Superior temporal gyrus (tissue), 1 donor: ENCODE measurements at regions not wholly inside any gene's neighbourhood (a gene's known extent, or its start where the extent isn't known, plus 50 kb on each side); places are given as distances from the start of the nearest gene placed in this dataset.

Experiments
- DNase-seq: peaks from one replicate; pipeline ENCODE4 v3.0.0-alpha.2; 2016; ENCODE audit errors: extremely low spot score

DNA sequence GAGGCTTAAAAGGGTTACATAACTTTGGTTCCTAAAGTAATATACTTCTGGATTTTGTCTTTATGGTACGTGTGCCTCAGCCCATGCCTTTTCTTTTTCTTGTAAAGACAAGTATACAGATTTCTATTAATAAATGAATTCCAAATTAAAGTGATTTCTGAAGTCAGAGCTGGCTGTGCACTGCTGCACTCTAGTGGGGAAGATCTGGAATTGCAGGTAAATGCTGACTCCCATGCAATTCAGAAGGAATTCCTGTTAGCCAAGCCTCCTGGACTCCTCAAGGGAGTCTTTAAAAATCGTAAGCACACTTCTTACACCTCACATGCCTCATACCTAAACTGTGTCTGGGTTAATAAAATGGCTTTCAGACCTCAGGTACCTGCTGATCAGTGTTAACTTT lies 118.4 kb upstream of the SLC7A1 start:
- no peak for DNase-seq

DNA sequence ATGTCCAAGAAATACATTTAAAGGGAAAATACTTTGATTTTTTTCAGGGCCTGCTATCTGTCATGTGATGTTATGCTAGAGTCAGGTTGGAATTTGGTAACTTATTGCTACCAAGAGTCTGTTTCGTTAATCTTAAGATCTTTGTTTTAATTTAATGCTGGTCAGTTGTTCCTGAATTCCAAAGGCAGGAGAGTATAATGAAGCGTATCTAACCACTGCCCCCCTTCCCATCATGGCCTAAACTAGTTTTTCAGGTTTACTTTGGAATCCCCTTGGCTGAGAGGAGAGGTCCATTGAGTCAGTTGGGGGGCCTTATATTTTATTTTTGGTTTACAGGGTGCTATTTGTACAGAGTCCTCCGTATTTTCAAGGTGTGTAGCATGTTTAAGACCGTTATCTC lies 116.3 kb upstream of the SLC7A1 start:
- DNase-seq = no peak

DNA sequence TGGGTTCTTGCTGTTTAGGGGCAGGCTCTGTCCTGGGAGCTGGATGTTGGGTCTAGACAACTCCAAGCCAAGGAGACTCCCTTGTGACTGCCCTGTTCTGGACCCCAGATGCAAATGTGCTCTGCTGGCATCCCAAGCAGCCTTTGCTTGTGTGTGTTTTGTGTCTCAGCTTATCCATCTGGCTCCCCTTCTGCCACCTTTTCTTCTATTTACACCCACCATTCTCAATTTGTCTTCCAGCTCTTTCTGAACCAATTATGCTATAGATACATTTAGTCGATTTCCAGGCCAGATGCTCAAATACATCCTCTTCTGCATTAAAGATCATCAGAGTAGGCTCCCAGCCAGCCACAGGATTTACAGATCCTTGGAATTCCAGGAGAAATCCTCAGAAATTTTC lies 115.0 kb upstream of the SLC7A1 start:
- no peak for DNase-seq

DNA sequence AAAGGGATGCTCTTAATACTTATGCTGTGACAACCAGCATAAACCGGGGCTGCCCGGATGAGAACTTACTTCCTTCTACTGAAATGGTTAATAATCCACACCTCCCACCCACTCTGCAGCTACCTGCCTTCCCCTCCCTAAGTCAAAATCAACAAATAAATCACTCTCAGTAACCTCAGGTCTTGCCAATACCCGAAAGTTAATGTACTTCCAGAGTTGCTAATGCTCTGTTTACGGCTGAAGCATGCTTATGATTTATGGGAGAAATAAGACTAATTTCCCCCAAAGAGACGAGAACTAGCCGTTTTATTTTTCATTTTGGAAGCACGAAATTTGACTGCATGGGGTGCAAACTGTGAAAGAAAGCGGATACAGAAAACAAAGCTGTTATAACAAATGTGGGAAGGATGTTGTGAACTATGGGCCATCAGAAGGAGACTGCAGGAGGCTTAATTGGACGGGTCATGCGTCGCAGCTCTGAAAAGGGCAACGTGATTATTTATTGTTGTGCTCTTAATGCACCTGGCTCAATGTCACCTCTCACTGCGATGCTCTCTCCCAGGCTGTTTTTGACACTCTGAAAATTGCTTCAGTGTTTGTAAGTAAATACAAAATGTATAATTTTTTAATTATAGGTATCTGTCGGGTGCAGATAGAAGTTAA lies 114.0 kb upstream of the SLC7A1 start:
- DNase-seq = no peak

DNA sequence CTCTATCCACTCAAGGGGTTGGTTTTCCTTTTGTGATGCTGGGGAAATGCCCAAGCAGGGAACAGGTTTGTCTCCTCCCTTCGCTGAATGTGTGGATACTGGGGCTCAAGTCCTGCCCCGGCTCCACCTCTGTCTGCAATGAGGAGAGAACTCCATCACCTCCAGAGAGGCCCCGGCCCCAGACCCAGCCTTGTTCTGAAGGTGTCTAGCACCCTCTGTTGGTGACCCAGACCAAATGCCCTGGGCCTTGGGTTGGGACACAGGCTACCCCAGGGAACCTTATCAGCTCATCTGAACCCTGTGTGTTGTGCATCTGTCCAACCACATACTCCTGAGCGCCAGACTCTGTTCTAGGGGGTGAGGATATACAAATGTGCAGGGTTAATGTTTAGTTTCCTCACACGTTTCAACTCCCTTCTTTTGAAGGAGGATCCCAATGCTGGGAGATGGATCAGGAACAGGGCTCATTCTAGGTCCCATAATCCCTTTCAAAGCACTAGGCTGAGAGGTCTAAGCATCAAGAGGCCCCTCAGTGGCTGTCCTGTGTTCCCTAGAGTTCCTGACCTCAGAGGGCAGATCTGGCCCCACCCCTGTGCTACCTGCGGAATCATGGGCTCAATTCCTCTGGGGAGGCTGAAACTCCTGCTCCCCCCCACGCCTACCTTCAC lies 112.5 kb upstream of the SLC7A1 start:
- peak; percentile 15 for DNase-seq

DNA sequence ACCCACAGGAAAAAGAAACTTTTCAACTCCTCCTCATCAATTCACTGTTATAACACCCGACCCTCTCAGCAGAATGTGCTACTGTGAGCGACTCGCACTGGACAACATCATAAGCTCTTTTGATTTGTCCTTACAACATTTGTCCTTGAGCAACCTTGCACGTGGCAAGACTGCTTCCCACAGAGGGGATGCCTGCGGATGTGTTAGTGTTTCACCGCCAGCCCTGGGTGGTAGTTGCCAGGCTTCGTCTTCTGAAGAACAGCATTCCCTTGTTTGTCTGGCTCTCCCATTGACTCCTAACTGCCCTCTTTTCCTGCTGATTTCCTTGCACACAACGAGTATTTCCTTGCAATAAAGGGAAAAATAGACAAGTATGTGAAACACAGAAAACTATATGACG lies 111.4 kb upstream of the SLC7A1 start:
- no peak for DNase-seq

DNA sequence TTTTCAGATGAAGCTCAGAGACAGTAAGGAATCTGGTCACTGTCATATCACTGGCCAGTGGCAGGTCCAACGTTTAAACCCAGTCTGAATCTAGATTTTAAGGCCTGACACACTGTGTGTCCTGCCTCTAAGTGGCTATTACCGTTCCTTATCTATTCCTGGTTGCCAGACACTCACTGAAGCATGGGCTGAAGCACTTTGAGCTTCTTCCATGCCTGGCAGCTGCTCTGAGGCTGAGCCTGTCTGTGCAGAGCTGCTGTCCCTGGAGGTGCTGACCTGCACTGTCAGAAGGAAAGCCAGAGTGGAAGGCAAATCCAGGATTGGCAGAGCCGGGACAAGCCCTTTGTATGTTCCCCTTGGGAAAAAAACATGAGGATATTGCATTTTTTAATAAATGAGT lies 109.2 kb upstream of the SLC7A1 start:
- DNase-seq = no peak

DNA sequence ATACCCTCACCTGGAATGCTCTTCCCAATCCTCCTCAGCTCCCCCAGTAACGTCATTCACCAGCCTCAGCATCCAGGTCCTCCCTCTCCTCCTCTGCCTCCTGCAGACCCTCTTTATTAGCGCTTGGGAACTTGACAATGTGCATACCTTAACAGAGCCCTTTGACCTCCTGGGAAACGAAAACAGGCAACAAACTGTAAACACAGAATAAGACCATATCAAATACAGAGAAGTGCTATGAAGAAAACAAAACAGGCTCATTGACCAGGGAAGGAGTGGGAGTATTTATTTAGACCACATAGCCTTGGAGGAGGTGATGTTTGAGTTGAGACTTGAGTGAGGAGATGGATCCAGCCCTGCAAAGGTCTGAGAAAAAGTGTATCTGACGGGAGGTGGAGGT lies 107.9 kb upstream of the SLC7A1 start:
- no peak for DNase-seq

DNA sequence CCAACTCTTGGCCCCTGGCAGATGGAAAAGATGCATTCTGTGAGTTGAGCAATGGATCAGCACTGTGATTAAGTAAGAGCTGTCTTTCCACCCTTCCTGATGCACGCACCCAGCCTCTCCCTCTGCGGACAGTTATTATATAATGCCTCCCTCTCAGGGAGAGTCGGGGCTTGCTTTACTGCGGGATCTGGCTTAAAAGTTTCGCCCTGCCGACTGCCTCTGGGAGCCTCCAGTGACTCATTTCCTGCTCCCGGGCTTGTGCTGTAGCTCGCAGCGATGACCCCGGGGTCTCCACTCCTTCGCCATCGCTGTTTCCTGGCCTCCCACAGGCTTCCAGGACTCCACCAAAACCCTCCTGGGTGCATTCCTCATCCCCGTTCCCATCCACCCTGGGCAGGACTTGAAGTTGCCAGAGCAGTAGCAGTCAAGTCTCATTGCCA lies 107.4 kb upstream of the SLC7A1 start:
- no peak for DNase-seq

DNA sequence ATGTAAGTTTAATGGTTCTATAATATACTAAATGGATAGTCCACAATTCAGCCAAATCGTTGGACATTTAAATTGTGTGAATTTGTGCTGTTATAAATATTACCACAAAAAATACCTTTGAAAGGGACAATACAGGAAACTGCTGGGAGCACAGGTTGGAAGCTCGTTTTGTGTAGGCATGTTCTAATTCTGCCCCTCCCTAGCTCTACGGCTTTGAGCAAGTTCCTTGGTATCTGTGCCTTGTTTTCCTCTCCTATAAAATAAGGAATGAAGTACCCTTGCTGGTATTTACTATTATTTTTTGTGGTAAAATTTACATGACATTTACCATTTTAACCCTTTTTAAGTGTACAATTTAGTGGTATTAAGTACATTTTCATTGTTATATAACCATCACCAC lies 102.6 kb upstream of the SLC7A1 start:
- no peak for DNase-seq

DNA sequence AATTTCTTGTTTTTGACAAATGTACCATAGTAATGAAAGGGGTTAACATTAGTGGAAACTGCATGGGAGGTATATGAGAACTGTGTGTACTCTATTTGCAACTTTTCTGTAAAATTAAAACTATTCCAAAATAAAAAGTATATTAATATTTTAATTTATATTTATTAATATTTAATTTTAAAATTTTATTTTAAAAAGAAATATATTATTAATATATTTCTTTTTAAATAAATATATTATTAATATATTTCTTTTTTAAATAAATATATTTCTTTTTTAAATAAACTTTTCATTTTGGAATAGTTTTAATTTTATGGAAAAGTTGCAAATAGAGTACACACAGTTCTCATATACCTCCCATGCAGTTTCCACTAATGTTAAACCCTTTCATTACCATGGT lies 101.1 kb upstream of the SLC7A1 start:
- DNase-seq = no peak

DNA sequence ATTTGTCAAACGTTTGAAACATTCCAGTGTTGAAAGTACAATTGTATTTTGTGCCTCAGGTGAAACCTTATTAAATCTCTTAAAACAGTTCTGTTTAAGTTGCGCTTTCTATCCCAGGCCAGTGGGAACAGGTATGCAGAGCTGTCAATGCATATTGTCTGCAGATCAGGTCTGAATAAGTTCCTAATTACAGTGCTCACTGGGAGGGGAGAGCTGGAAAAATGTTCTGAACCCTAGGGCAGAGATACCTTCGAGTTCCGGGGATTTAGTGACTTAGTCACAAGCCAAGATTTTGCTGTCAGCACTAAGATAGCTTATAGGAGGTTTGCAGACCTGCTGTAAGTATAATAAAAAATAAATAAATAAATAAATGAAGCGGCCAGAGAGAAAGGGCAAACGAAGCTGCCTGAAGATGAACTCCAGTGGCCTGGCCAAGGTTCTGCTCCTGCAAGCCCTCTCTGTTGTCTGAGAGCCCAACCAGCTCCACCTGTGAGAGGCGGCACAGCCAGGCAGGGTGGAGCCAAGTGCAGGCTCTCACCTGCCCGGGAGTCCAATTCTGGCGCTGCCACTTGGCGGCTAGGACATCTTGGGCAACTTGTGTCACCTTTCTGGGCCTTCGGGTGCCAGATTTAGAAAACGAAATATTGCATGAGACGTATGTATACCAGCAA lies 97.9 kb upstream of the SLC7A1 start:
- DNase-seq = no peak

DNA sequence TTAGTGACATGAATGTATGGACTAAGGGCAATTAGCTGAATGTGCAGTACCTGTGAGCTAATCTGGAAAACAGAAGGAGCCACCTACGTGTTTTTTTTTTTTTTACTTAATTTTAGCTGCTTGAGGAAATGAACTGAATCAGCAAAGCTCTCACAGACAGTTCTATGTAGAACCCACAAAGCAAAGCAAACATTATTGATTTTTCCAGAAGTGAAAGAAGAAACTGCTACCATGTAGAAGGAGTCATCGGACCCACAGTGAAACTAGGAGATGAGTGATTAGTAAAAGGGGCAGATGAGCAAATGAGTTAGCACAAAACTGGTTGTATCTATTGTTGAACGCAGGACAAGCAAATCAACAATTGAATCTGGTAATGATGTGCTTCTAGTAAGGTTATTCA lies 94.1 kb upstream of the SLC7A1 start:
- no peak for DNase-seq

DNA sequence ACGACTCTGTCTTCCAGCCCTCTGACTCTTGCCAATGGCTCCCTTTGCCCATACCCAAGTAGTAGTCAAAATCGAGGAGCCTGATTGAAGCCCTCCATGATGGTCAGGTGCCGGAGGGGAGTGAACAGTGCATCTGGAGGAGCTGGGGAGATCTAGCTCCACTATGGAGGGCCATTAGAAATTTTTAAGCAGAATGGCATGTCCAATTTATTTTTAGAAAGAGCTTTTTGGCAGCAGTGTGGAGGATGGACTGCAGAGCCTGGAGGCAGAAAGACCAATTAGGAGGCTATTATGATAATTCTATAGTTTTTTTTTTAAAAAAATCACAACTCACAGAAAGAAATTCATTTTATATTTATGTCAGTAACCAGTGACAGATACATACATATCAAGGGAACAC lies 92.7 kb upstream of the SLC7A1 start:
- no peak for DNase-seq

DNA sequence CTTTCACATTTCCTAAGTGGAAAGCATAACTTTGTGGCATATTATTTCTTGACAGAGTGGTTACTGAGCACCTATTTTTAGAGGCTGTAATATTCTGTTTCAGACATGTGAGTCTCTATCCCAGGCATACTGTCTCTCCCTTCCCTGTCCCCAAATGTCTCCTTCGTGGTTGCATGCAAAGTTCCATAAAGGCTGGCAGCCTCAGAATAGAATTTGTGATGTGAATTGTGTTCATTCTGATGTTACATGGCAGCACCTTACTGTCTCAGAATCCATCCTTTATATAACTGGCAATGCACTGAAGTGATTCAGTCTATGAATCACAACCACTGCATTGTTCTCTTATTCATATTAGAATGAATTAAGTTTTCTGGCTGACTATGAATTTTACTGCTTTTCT lies 89.0 kb upstream of the SLC7A1 start:
- peak; percentile 61 for DNase-seq

DNA sequence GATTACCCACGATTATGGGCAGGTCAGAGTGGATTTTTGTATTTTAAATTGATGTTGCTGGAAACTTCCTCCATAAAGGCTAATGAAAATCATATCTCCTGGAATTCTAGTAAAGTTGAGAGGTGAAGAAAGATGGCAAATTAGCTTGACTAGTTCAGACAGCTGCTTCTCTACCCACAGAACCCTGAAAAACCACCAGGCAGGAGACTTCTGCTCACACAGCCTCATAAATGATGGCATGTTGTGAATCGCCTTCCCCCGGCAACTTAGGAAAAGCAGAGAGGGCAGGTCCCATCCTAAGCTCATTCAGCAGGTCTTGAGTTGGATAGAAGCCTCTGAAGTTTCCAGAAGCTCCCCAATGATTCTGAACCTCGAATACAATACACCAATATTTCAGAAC lies 87.6 kb upstream of the SLC7A1 start:
- DNase-seq = no peak

DNA sequence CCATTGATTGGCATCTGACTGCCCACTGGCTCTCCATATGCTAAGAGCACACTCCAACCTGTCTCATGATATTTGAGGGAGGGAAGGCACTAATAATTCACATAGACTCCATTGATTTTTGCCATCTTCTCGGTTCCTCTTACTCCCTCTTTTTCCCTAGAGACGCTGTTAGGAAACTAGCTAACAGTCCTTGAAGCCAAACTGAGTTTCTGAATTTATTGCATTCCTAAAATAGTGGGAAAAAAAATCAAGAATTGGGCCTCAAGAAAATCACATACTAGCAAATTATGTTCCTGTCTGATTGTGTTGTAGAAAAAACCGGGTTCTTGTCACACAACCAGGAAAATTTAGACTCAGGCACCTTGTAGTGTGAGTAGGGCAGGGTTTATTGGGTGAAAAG lies 86.4 kb upstream of the SLC7A1 start:
- no peak for DNase-seq

DNA sequence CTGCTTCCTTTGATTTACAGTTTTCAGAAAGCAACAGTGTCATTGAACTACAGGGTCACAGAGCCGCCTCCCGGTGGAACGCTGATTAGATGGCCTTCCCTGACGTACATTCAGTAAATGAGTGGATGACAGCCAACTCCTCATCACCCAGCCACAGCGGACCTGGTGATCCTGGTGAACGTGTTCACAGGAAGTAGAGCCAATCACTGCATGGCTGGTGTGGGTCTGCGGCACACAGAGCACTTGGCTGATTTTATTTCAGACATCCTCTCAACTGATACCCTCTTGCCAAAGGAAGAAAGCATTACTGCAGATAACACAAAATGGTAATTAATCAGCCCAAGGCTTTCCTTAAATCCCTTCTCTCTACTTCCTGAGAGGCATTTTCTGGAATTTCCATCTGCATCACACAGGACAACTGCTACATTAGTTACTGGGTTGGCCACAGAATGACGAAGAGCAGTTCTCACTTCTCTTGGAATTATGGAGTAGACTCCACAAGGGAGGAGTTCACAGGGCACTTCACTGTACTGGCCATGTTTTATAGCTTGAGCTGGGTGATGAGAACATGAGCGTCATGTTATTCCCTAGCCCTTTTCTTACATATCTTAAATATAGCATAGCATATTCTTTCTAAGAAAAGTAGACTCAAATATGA lies 84.0 kb upstream of the SLC7A1 start:
- no peak for DNase-seq

DNA sequence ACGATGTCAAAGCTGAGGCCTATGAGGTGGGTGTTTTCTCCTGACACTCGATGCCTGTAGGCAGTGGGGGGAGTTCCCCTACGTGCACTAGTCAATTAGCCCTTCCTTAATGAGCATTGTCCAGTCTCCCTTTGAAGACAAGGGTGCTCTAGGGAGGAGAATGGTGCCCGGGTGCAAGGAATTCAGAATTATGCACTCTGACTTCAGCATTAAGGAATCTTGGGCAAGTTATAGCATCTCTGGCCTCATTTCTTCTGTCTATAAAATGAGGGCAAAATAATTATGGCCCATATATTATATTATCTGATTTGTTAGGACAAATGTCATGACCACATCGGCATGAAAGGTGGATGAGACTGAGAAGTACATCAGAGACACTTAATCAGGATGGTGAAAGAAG lies 82.1 kb upstream of the SLC7A1 start:
- DNase-seq = no peak

DNA sequence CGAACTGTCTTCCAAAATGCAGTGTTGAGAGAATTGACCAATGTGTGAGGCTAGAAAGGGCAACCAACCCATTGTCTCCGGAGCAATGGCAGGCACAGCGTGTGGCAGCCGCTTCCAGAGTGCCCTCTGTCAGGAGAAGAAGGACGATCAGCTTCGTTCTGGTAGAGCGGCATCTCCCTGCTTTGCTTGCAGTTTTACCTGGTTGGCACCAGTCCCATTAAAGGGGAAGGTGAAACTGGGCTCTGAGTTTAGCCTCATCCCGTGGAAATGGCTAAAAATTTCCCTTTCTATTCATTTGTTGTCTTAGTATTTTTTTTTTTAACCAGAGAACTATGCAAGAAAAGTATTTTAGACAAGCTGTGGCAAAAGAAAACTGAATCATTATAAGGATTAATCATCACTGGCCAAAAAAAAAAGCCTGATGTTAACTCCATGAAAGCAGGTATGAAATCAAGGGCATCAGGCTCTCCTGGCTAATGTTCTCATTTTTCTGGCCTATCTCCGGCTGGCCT lies 81.5 kb upstream of the SLC7A1 start:
- DNase-seq = no peak

DNA sequence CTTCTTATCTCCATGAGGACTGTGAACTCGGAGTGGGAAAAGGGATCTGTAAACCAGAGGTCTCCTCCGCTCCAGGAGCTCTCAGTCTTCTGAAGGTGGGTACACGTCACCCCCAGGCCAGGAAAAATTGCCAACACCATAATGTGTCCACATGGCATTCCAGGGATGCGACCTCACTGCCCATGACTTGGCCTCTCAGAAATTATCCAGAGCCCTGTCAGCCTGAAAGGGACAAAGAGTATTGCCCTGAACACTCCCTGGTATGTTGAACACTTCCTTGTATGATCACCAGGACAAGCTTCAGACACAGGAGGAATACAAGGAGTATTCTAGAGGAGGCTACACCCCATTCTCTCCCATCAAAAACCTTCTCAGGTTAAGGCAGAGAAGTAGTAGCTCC lies 81.0 kb upstream of the SLC7A1 start:
- DNase-seq = no peak

DNA sequence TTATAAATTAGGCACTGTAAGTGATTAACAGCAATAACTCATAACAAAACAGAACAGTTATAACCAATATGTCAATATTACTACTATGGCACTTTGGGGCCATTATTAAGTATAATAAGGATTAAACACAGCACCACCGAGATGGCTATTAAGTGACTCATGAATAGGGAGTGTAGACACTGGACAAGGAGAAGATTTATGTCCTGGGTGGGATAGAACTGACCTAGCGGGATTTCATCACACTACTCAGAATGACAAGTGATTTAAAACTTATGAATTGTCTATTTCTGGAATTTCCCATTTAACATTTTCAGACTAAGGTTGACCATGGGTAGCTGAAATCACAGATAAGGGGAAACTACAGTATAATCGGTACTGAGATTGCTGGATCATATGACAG lies 79.0 kb upstream of the SLC7A1 start:
- no peak for DNase-seq

DNA sequence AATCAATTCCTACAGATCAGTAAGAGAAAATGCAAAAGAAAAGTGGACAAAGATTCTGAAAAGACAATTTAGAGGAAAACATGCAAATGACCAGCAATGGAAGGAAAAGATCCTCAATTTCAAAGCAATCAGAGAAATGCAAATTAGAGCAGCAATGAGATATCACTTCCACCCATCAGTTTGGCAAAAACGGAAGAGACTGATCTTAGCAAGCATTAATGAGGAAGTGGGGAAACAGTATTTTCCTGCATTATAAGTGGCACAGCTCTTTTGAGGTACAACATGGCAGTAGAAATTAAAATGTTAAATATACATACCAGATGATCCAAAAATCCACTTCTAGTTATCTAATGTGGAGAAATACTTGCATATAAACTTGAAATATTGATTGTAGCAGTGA lies 69.1 kb upstream of the SLC7A1 start:
- peak; percentile 2 for DNase-seq
